ENCODE measurements at regions not wholly inside any gene's neighbourhood (a gene's known extent, or its start where the extent isn't known, plus 50 kb on each side); places are given as distances from the start of the nearest gene placed in this dataset.
"Not testable (repeated sequence)": the region's sequence is repeated elsewhere in the genome, so short reads cannot be mapped to it uniquely, and the experiment has no call there.

- DNase-seq (ENCODE audit: low spot score in 2 of 2) (no peak), ATAC-seq (no peak)
- Mint-ChIP-seq H3K9me3 (peaks cover 0 to 5% of the 10 kb centered on the region in 2 donors), H3K36me3 (no peaks in the 10 kb centered on the region), H3K27ac (no peak overlapping the region)
Observed at GRCh38 chr4:160319868-160320260, 1217.0 kb downstream of the RAPGEF2 start.

GRCh38 chr4:160326110-160326509, 1223.2 kb downstream of the RAPGEF2 start:
- H3K9me3 Mint-ChIP-seq: peaks cover 5 to 12% of the 10 kb centered on the region in 2 donors
- no peaks in the 10 kb centered on the region for H3K36me3 Mint-ChIP-seq
- ATAC-seq (no peak), DNase-seq (ENCODE audit: low spot score in 2 of 2) (no peak)
- H3K27ac Mint-ChIP-seq: no peak overlapping the region

GRCh38 chr4:160347197-160347596, 1244.3 kb downstream of the RAPGEF2 start:
- H3K27ac Mint-ChIP-seq: no peak overlapping the region

GRCh38 chr4:160350944-160351343, 1248.1 kb downstream of the RAPGEF2 start:
- Mint-ChIP-seq H3K36me3 (no peaks in the 10 kb centered on the region), H3K27ac (no peak overlapping the region), H3K9me3 (peaks cover 9 to 10% of the 10 kb centered on the region in 2 donors)
- no peak for DNase-seq (ENCODE audit: low spot score in 2 of 2)
- ATAC-seq: no peak

More at GRCh38 chr4:160347197-160347596, 1244.3 kb downstream of the RAPGEF2 start:
- no peak for DNase-seq (ENCODE audit: low spot score in 2 of 2)
- H3K9me3 Mint-ChIP-seq: peaks cover 13 to 14% of the 10 kb centered on the region in 2 donors
- no peak for ATAC-seq
- H3K36me3 Mint-ChIP-seq: no peaks in the 10 kb centered on the region

GRCh38 chr4:160352637-160353036, 1249.8 kb downstream of the RAPGEF2 start:
- no peak for DNase-seq (ENCODE audit: low spot score in 2 of 2)
- no peak for ATAC-seq
- Mint-ChIP-seq H3K9me3 (peaks cover 9 to 13% of the 10 kb centered on the region in 2 donors), H3K27ac (no peak overlapping the region), H3K36me3 (no peaks in the 10 kb centered on the region)

GRCh38 chr4:160353548-160353947, 1250.7 kb downstream of the RAPGEF2 start:
- Mint-ChIP-seq H3K27ac (no peak overlapping the region), H3K9me3 (peaks cover 7 to 12% of the 10 kb centered on the region in 2 donors), H3K36me3 (no peaks in the 10 kb centered on the region)
- DNase-seq (ENCODE audit: low spot score in 2 of 2) (no peak), ATAC-seq (no peak)

- peaks cover 4 to 5% of the 10 kb centered on the region in 2 donors for H3K36me3 Mint-ChIP-seq
- DNase-seq (ENCODE audit: low spot score in 2 of 2) (no peak), ATAC-seq (no peak)
- H3K9me3 Mint-ChIP-seq: peaks cover 13 to 21% of the 10 kb centered on the region in 2 donors
- H3K27ac Mint-ChIP-seq: no peak overlapping the region
Observed at GRCh38 chr4:160362478-160362877, 1259.6 kb downstream of the RAPGEF2 start.

- no peak for DNase-seq (ENCODE audit: low spot score in 2 of 2)
- ATAC-seq: no peak
- no peak overlapping the region for H3K27ac Mint-ChIP-seq
- H3K9me3 Mint-ChIP-seq: peaks cover 21% of the 10 kb centered on the region in 2 donors
- H3K36me3 Mint-ChIP-seq: peaks cover 4 to 5% of the 10 kb centered on the region in 2 donors
Observed at GRCh38 chr4:160364217-160364616, 1261.3 kb downstream of the RAPGEF2 start.

- not testable (repeated sequence) for ATAC-seq; H3K27ac Mint-ChIP-seq; DNase-seq (ENCODE audit: low spot score in 2 of 2); H3K36me3 Mint-ChIP-seq
- H3K9me3 Mint-ChIP-seq: peaks cover 21% of the 10 kb centered on the region in 2 donors
Observed at GRCh38 chr4:160364665-160365064, 1261.8 kb downstream of the RAPGEF2 start.

GRCh38 chr4:160365383-160365782, 1262.5 kb downstream of the RAPGEF2 start:
- DNase-seq (ENCODE audit: low spot score in 2 of 2); H3K27ac Mint-ChIP-seq; ATAC-seq; H3K36me3 Mint-ChIP-seq: not testable (repeated sequence)
- H3K9me3 Mint-ChIP-seq: peaks cover 21% of the 10 kb centered on the region in 2 donors

- ATAC-seq (no peak), DNase-seq (ENCODE audit: low spot score in 2 of 2) (no peak)
- Mint-ChIP-seq H3K36me3 (no peaks in the 10 kb centered on the region), H3K27ac (no peak overlapping the region), H3K9me3 (peaks cover 8 to 9% of the 10 kb centered on the region in 2 donors)
Observed at GRCh38 chr4:160370046-160370445, 1267.2 kb downstream of the RAPGEF2 start.

- Mint-ChIP-seq H3K36me3 (no peaks in the 10 kb centered on the region), H3K9me3 (peaks cover 8 to 9% of the 10 kb centered on the region in 2 donors), H3K27ac (no peak overlapping the region)
- ATAC-seq (no peak), DNase-seq (ENCODE audit: low spot score in 2 of 2) (no peak)
Observed at GRCh38 chr4:160371446-160371845, 1268.6 kb downstream of the RAPGEF2 start.

- ATAC-seq (no peak), DNase-seq (ENCODE audit: low spot score in 2 of 2) (no peak)
- Mint-ChIP-seq H3K36me3 (no peaks in the 10 kb centered on the region), H3K9me3 (peaks cover 8 to 9% of the 10 kb centered on the region in 2 donors), H3K27ac (no peak overlapping the region)
Observed at GRCh38 chr4:160372390-160372789, 1269.5 kb downstream of the RAPGEF2 start.

GRCh38 chr4:160373911-160374310, 1271.0 kb downstream of the RAPGEF2 start:
- DNase-seq (ENCODE audit: low spot score in 2 of 2) (no peak), ATAC-seq (no peak)
- no peak overlapping the region for H3K27ac Mint-ChIP-seq
- H3K36me3 Mint-ChIP-seq: no peaks in the 10 kb centered on the region
- peaks cover 0 to 4% of the 10 kb centered on the region in 2 donors for H3K9me3 Mint-ChIP-seq

GRCh38 chr4:160375772-160376452, 1273.0 kb downstream of the RAPGEF2 start:
- Mint-ChIP-seq H3K27ac (no peak overlapping the region), H3K36me3 (no peaks in the 10 kb centered on the region), H3K9me3 (peaks cover 0 to under 1% of the 10 kb centered on the region in 2 donors)
- ATAC-seq (no peak), DNase-seq (ENCODE audit: low spot score in 2 of 2) (no peak)

GRCh38 chr4:160386846-160387245, 1284.0 kb downstream of the RAPGEF2 start:
- ATAC-seq: no peak
- no peak for DNase-seq (ENCODE audit: low spot score in 2 of 2)
- peaks cover 0 to 10% of the 10 kb centered on the region in 2 donors for H3K36me3 Mint-ChIP-seq
- H3K27ac Mint-ChIP-seq: no peak overlapping the region
- H3K9me3 Mint-ChIP-seq: peaks cover 27 to 39% of the 10 kb centered on the region in 2 donors

GRCh38 chr4:160399826-160400225, 1296.9 kb downstream of the RAPGEF2 start:
- Mint-ChIP-seq H3K9me3 (peaks cover 3 to 17% of the 10 kb centered on the region in 2 donors), H3K36me3 (no peaks in the 10 kb centered on the region), H3K27ac (no peak overlapping the region)
- no peak for DNase-seq (ENCODE audit: low spot score in 2 of 2)
- ATAC-seq: no peak

GRCh38 chr4:160403081-160403480, 1300.2 kb downstream of the RAPGEF2 start:
- no peak for ATAC-seq
- Mint-ChIP-seq H3K27ac (no peak overlapping the region), H3K9me3 (peaks cover 7 to 8% of the 10 kb centered on the region in 2 donors), H3K36me3 (peaks cover 0 to 4% of the 10 kb centered on the region in 2 donors)
- no peak for DNase-seq (ENCODE audit: low spot score in 2 of 2)
